Progenitor cell of endocrine pancreas (in vitro differentiated cells): ENCODE measurements at regions not wholly inside any gene's neighbourhood (a gene's known extent, or its start where the extent isn't known, plus 50 kb on each side); places are given as distances from the start of the nearest gene placed in this dataset.
"Not testable (repeated sequence)": the region's sequence is repeated elsewhere in the genome, so short reads cannot be mapped to it uniquely, and the experiment has no call there.

Source experiments
- DNase-seq: peaks from one replicate; pipeline ENCODE4 v3.0.0; 2021; ENCODE audit warnings: low spot score; ENCODE audit not compliant: unreplicated experiment
- H3K27ac Mint-ChIP-seq: 2 replicates; pipeline ENCODE4 v1.8.0; 2021; ENCODE audit warnings: mild to moderate bottlenecking, moderate library complexity, mixed read lengths
- H3K27me3 Mint-ChIP-seq: 2 replicates; pipeline ENCODE4 v1.8.0; 2021; ENCODE audit warnings: mixed read lengths
- H3K36me3 Mint-ChIP-seq: 2 replicates; pipeline ENCODE4 v1.8.0; 2022; ENCODE audit warnings: mixed read lengths; ENCODE audit not compliant: insufficient read depth
- H3K4me1 Mint-ChIP-seq: 2 replicates; pipeline ENCODE4 v1.8.0; 2021; ENCODE audit warnings: low read depth, mixed read lengths
- H3K4me3 Mint-ChIP-seq: 2 replicates; pipeline ENCODE4 v1.8.0; 2021; ENCODE audit warnings: low read depth, mild to moderate bottlenecking, moderate library complexity, mixed read lengths
- H3K9me3 Mint-ChIP-seq: 2 replicates; pipeline ENCODE4 v1.8.0; 2021; ENCODE audit warnings: low read depth, mixed read lengths
- CTCF ChIP-seq: fragments of 200-600 bp; sonication (generic); IDR thresholded peaks from one replicate; pipeline ENCODE4 v1.5.0; 2021; ENCODE audit warnings: antibody characterized with exemption, mild to moderate bottlenecking; ENCODE audit not compliant: unreplicated experiment

- TF ChIP-seq CTCF: no peak
- Mint-ChIP-seq H3K36me3 (no peaks in the 10 kb centered on the region), H3K27ac (no peak overlapping the region), H3K4me1 (no peaks in the 10 kb centered on the region), H3K9me3 (no peaks in the 10 kb centered on the region), H3K4me3 (no peak overlapping the region), H3K27me3 (no peaks in the 10 kb centered on the region)
- DNase-seq: no peak
Measured at GRCh38 chr2:58699411-58699810, 458.3 kb upstream of the FANCL start.

- H3K9me3 Mint-ChIP-seq: no peaks in the 10 kb centered on the region
- TF ChIP-seq CTCF: no peak
- H3K4me1 Mint-ChIP-seq: no peaks in the 10 kb centered on the region
- H3K4me3 Mint-ChIP-seq: no peak overlapping the region
- H3K27ac Mint-ChIP-seq: no peak overlapping the region
- DNase-seq: no peak
- no peaks in the 10 kb centered on the region for H3K36me3 Mint-ChIP-seq
- no peaks in the 10 kb centered on the region for H3K27me3 Mint-ChIP-seq
Measured at GRCh38 chr2:58698620-58699019, 457.5 kb upstream of the FANCL start.

- peaks cover 18% of the 10 kb centered on the region for H3K9me3 Mint-ChIP-seq
- not testable (repeated sequence) for H3K4me3 Mint-ChIP-seq, H3K4me1 Mint-ChIP-seq
Measured at GRCh38 chr2:58694114-58694513, 453.0 kb upstream of the FANCL start.

GRCh38 chr2:58691041-58691440 lies 449.9 kb upstream of the FANCL start:
- H3K27ac Mint-ChIP-seq, H3K4me3 Mint-ChIP-seq, H3K4me1 Mint-ChIP-seq, H3K27me3 Mint-ChIP-seq, DNase-seq, H3K36me3 Mint-ChIP-seq: not testable (repeated sequence)
- H3K9me3 Mint-ChIP-seq: peaks cover 18% of the 10 kb centered on the region

More at GRCh38 chr2:58694114-58694513, 453.0 kb upstream of the FANCL start:
- DNase-seq, H3K36me3 Mint-ChIP-seq, H3K27ac Mint-ChIP-seq, H3K27me3 Mint-ChIP-seq: not testable (repeated sequence)

- H3K27me3 Mint-ChIP-seq: no peaks in the 10 kb centered on the region
- no peaks in the 10 kb centered on the region for H3K36me3 Mint-ChIP-seq
- no peak overlapping the region for H3K4me3 Mint-ChIP-seq
- no peaks in the 10 kb centered on the region for H3K4me1 Mint-ChIP-seq
- DNase-seq: no peak
- no peak overlapping the region for H3K27ac Mint-ChIP-seq
- TF ChIP-seq CTCF: no peak
- peaks cover 18% of the 10 kb centered on the region for H3K9me3 Mint-ChIP-seq
Measured at GRCh38 chr2:58688813-58689212, 447.7 kb upstream of the FANCL start.

GRCh38 chr2:58686776-58687175 lies 445.7 kb upstream of the FANCL start:
- no peak for TF ChIP-seq CTCF
- no peaks in the 10 kb centered on the region for H3K36me3 Mint-ChIP-seq
- no peaks in the 10 kb centered on the region for H3K27me3 Mint-ChIP-seq
- DNase-seq: no peak
- H3K27ac Mint-ChIP-seq: no peak overlapping the region
- peaks cover 13% of the 10 kb centered on the region for H3K9me3 Mint-ChIP-seq
- no peaks in the 10 kb centered on the region for H3K4me1 Mint-ChIP-seq
- H3K4me3 Mint-ChIP-seq: no peak overlapping the region
